HT-29 (cell line): ENCODE measurements at regions not wholly inside any gene's neighbourhood (a gene's known extent, or its start where the extent isn't known, plus 50 kb on each side); places are given as distances from the start of the nearest gene placed in this dataset.
A peak's percentile ranks its signal among the peaks of the same experiment; 100 is the strongest.
"Not testable (repeated sequence)": the region's sequence is repeated elsewhere in the genome, so short reads cannot be mapped to it uniquely, and the experiment has no call there.

Source experiments
- DNase-seq: peaks from one replicate; pipeline ENCODE4 v3.0.0-alpha.2; 2015; ENCODE audit warnings: low spot score

DNA sequence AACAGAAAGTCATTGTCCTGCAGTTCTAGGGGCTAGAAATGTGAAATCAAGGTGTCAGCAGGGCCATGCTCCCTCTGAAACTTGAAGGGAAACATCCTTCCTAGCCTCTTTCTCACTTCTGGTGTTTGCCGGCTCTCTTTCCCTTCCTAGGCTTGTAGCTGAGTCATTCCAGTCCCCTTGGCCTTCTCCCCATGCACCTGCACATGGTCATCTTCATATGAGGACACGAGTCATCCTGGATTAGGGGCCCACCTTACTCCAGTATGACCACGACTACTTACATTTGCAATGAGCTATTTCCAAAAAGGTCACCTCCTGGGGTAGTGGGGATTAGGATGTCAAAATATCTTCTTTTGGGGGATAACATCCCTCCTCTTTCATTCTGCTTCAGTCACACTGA is 168.5 kb upstream of the CXCR4 start:
- no peak for DNase-seq

DNA sequence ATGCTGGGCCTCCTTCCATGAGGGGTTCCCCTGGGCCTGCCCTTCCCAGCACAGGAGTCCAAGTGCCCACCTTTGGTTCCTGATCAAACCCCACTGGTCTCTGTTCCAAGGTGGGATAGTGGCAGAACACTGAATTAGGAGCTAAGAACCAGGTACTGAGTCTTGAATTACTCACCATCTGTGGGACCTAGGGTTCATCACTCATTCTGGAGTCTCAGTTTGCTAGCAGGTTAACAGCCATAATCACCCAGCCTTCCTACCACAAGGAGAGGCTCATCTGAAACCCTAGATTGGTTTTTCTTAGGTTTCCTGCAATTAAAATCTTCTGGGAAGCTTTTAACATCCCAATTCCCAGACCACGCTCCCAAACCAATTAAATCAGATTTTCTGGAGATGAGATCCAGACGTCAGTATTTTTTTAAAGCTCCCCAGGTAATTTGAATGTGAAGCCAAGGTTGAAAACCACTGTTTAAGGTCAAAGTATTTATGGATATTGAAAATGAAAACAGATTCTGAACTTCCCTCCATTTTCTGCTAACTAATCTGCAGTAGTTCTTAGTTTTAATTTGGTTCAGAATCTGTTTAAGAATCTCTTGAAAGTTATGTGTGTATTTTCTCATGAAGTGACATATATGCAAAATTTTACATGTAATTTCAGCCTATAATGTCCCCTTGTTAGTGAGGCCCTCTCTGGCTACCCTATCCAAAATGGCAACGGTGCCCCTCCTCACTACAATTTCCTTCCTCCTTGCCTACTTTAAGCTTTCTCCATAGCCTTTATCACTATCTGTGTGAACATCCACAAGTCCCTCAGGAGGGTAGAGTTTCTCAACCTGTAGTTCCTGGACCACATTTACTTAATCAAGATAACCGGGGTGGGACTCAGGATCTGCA is 166.5 kb upstream of the CXCR4 start:
- no peak for DNase-seq

DNA sequence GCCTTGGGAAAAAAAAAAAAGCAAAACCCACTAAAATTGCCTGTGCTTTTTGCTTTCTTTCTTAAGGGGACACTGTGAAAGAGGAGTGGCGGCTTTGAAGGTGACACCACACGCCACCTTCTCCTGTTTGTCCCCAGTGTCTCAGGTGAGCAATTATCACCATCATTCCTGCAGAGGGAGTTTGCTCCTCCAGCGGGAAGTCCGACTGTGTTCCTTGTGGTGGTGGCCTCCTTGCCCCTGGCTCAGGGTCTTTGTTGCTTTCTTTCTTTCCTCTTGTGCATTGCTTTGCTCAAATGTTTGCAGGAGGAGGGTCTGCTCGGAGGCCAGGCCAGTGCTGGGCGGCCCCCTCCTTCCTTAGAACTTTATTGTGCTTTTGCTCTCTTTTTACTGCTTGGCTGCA is 164.3 kb upstream of the CXCR4 start:
- DNase-seq = no peak

DNA sequence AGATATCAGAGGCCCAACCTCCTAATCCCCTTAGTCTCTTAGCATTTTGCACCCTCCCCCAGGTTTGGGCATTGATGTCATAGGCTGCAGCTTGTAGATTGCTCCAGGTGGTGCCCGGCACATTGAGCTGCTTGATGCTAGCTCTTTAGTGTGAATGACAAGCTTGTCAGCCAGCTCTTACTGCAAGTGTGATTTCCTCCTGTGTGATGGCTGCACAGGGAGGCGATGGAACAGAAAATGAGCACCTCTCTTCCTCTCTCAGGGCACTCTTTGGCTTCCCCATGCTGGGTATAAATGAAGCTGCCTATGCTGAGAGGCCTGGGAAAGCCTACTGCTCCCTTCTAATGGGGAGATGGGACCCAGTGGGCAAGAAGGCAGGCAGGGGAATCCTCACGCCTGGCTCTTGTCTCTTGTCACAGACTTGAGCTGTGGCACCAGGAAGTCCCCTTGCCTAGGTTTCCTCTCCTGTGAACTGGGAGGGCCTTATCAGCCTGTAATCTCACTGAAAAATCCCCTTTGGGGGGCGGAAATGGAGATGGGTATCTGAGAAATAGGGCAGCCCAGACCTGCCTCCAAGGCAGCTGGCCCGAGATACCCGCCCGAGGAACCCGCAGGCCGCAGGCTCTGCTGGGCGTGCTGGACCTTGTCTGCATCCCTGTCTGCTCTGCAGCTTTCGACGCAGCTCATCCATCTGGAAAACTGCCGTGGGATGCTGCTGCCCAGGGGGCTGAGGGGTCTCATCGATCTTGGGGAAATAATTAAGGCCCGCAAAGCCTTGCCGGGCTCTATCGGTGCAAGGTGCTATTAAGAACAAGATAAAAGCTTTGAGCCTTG is 163.5 kb upstream of the CXCR4 start:
- no peak for DNase-seq

DNA sequence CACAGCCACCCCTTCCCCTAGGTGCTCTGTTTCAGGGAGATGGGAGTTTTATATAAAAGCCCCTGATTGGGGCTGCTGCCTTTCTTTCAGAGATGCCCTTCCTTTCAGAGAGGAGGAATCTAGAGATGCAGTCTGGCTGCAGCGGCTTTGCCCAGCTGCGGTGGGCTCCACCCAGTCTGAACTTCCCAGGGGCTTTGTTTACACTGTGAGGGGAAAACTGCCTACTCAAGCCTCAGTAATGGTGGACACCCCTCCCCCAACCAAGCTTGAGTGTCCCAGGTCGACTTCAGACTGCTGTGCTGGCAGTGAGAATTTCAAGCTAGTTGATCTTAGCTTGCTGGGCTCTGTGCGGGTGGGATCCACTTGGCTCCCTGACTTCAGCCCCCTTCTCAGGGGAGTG is 148.4 kb upstream of the CXCR4 start:
- DNase-seq = not testable (repeated sequence)

DNA sequence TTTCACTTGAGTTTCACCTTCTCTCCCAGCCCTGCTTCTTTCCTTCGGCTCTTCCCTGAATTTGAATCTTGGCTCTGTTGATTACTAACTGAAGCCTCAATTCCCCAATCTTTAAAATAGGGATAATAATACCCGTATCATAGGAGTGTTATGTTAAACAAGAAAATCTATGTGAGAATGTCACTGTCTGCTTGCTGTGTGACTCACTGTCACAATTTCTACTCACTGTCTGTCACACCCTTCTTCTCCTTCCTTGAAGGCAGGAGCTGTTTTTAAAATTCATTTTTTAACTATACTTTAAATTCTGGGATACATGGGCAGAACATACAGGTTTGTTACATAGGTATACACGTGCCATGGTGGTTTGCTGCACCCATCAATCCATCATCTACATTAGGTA is 141.6 kb upstream of the CXCR4 start:
- no peak for DNase-seq

DNA sequence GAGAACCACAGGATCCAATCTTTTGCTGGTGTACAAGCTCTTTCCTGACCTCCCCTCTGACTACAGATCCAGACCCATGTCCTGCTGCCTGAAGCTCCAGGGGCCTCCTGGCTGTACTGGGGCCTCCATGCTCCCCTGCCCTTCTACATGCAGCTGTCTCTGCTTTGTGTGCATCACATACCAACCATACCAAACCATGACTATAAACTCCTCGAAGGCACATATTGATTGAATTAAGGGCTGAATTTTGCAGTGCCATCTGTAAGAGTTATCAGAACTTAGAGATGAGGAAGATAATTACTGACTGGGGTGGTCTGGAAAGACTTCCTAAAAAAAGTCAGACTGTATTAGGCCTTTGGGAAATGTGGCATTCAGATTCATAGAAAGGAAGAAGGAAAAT is 139.9 kb upstream of the CXCR4 start:
- DNase-seq = no peak

DNA sequence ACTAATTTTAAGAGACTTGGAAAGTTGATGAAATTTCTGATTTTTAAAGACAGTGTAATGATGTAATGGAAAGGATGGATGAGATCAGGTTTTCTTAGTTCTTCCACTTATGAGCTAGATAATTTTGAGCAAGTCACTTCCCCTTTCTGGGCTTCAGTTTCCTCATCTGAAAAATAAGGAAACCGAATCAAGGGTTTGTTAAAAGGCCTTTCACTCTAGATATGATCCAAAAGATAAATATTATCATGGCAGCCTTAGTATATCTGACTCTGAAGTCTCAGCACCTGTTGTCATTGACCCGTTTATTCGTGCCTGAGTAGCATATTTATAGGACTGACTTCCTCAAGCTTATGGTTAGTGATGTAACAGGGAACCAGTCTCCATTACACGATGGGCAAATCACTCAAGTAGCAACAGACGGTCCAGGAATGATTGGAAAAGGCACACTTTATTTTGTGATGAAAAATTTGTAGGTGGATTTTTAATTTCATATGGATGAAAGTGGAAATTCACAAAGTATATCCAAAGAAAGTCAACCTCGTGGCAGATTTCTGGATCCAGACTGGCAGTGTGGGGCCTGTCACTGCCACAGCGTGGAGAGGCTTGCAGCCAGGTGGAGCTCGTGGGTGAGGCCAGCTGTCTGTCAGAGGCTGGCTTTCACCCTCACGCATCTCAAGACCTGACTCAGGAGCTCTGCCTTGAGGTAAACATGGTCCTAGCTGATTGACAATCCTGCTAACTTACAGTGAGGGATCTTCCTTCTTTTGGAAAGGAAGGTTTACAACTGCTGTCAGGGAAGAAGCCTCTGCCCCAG is 137.9 kb upstream of the CXCR4 start:
- peak; percentile 20 for DNase-seq

DNA sequence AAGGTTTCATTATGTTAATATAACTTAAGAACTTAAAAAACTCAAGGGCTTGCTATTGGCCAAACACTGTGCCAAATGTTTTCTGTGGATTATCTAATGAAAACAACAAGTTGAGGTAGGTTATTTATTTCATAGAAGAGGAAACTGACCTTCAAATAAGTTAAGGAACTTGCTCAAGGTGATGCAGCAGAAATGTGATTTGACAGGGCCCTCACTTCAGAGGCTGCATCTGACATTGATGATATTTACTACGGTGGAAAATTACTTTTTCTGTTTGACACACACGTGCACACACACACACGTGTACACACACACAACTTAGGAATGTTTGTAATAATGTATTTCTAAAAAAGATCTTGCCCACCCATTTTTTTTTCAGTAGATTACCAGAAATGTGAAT is 137.2 kb upstream of the CXCR4 start:
- no peak for DNase-seq

DNA sequence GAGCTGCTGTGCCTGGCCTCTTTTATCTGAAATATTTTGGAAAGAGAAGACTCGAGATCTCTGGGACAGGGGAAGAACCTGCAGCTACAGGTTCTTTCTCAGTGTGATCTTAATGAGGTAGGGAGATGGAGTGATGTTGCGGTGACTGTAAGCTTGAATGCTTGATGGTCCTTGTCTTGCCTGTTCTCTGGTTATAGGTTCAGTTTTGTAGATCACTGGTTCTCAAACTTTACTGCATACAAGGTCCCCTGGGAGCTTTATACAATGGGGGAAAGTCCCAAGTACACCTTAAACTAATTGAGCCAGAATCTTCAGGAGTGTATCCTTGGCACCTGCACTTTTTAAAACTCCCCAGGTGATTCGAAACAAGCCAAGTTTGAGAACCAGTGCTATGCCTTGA is 136.7 kb upstream of the CXCR4 start:
- DNase-seq = no peak

DNA sequence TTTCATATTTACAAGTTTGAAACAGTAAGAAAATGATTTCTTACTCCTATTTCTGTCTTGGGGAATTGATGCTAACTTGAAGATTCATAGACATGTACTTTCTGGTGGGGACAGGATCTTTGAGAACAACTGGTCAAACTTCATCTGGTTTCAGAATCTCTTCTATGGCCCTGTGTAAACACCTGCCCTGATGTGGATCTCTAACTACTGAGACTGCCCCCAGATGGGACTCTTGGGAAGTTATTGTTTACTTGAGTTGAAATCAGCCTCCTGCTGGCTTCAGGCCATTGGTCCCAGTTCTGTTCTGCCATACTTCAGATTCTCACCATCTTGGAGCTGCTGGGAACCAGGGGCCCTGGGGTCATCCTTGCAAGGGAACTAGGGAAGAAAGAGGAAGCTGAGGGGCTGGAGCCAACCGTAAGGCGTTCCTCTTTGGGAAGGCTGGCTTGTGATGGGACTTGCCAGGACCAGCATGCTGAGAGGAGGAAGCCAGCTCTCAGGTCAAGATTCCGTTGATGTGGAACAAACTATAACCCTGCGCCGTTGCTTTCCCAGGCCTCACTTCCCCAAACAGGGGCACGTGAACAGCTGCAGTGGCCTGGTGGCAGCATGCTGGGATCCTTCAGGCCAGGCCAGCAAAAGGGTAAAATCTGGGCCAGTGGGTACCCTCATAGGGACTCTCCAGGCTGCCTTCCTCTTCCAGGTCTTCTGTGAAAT is 135.5 kb upstream of the CXCR4 start:
- no peak for DNase-seq

DNA sequence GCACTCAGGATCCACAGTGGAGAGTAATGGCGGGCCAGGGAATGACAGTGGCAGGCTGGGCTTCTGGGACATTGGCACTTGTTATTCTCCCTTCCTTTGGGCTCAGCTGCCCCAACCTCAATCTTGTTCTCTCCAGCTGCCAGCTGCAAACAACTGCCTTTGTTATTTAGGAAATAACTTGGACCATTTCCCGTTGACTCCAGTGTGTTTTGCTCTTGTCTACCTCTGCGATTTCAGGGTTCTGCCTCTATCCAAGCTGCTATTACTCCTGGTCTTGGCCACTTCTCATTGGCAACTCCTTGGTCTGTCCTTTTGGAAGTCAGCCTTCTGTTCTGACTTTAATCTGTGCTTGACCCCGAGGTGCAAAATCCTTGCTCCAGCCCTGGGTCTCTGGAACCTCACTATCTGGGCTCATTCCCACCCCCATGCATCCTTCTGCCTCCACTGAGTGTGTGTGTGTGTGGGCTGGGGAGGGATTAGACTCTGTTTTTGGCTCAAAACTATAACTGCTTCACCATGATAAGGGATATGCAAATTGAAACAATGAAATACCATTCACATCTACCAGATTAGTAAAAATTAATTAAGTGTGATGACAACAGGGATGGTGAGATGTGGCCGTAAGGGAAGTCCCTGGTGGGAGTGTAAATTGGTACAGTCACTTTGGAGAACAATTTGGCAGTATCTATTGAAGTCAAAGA is 134.1 kb upstream of the CXCR4 start:
- no peak for DNase-seq

DNA sequence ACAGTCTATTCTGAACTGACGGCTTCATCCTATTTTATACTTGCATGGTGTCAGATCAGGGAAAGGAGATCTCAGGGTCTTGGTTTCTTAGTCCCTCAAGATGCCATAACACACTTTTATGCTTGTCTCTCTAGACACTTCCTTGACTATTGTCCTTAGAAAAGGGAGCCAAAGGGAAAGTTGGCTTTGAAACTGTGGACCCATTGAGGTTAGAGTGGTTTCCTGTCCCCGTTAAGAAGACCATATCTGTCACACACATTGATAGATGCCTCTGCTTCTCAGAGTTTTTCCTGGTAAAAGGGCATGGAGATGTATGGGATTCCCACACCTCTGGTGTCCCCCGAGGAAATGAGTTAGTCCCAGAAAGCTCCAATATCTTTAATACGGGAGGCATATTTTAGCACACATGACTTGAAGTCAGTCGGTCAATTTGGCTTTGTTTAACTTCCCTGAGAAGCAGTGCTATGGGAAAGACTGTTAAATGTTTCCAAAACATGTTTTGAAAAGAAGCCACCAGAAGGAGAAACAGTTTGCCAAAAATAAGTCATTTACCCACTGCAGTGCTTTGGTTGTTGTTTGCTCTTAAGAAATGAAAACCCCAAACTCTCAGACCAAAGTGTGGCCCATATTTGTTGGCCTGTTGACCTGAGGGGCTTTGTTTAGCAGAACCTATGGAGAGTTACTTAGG is 133.4 kb upstream of the CXCR4 start:
- no peak for DNase-seq

DNA sequence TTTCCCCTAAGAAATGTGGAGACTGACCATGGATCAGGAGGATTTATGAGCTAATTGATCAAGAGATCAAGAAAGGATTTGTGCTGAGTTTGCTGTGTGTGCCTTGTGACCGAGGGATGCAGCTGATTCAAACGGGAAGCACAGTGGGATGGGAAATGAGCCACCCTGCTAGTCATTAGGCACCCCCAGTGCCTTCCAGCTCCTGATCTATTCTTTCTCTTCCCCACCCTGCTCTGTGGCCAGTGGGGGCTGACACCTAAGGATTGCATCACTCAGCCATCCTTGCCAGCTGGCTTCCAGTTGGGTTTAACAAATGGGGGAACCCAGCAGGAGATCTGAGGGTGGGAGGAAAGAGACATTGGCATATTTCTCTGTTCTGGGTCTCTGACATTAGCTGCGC is 132.2 kb upstream of the CXCR4 start:
- no peak for DNase-seq

DNA sequence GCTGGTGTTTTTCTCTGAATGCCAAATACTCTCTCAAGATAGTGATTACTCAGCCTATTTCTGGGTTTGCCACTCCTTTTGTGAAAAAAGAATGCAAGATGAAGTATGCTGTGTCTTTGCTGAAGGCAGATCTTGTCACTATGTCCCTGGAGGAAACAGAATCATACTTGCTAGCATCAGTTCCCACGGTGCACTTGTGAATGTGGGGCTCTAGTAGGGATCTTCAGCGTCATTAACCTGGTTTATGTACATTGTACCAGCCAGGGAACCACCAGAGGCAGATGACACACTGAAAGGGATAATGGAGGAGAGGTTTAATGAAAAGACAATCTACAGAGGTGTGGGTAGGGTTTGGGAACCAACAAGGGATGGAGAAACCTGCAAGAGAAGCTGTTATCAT is 131.0 kb upstream of the CXCR4 start:
- no peak for DNase-seq

DNA sequence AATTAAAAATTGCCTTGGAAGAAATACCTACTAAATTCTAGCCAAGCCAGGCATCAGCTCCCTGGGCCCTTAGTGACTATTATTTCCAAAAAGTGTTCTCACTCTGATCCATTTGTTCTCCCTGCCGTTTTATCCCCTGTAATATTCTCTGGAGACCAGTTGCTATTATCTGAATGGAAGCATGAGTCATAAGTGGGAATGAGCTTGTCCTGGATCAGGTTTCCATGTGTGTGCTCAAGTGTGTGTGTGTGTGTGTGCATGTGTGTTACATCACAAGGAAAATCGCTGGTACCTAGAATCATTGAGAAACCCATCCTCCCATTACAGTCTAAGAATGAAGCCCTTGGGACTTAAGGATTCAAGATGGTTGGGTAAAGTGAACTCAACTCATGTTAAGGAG is 130.3 kb upstream of the CXCR4 start:
- DNase-seq = no peak

DNA sequence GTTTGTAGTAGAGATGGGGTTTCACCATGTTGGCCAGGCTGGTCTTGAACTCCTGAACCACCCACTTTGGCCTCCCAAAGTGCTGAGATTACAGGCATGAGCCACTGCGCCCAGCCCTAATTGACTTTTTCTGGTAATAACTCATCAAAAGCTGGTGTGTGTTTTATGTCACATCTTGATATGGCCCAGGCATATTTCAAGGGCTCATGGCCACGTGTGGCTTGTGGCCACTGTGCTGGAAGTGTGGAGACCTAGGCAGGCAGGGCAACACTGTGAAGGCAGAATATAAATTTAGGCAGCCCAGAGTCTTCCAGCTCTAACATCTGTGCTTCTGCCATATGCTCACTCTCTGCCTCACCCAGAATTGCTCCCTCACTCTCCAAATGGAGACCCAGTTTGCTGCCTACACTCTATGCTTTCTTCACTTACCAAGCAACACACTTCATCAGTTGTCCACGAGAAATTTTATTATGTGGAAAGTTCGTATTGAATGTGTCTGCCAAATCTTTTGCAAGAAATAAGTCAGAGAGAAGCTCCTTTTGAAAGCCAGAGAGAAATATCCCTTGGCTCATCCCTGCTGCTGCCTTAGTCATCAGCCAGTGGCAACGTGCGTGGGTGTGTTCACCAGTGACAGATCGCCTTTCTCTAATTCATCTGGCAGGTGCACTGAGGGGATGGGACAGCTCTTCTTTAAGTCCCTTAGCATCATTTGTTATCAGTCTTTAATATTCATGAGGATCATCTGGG is 129.4 kb upstream of the CXCR4 start:
- DNase-seq = no peak

DNA sequence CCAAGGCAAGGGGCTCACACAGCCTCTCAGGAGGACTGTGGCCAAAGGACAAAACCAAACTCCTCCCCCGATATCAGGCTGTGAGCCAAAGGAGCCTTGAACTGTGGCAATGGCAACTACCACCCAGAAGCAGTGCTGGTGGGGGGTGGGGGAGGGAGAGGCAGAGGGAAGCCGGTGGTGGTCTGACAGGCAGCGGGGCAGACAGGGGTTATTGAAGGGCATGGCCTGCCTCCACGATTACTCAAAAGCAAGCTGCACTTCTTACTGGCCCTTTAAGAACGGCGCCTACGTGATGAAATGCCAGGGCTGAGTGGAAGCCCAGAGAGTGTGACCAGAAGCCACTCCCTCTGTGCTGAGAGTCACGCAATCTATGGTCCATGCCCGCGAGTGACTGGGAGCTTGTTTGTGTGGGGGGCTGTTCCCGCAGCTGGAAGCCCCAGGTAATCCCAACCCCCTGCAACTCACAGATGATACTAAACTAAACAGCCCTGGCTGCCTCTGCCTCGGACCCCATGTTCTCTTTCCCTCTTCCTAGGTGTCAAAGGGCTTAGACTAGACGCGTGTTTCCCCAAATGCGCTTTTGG is 128.2 kb upstream of the CXCR4 start:
- no peak for DNase-seq

DNA sequence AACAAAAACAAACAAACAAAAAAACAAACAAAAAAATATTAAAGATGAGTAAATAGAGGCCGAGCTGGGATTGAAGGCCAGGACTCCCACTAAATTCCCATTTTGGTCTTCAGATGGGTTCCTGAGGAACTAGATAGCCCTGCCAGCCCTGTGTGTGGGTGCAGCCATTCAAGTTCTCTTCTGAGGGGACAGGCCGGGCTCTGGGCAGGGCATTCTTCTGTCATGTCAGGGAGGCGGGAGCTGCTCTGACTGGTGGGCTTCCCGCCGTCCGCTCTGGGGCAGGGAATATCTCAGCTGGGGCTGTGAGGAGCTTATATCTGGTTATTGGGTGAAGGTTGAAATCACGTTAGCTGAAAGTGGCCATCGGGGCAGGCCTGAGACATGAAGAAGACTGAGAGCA is 127.3 kb upstream of the CXCR4 start:
- DNase-seq = no peak
